Sigmoid colon (tissue), 3 donors: ENCODE measurements at regions not wholly inside any gene's neighbourhood (a gene's known extent, or its start where the extent isn't known, plus 50 kb on each side); places are given as distances from the start of the nearest gene placed in this dataset.

ENCODE experiments used
- POLR2A ChIP-seq, 2 donors: fragments of 450-650 bp; IDR thresholded peaks; one replicate each; pipeline ENCODE4 v1.6.1; 2016; ENCODE audit warnings: antibody characterized with exemption in 2 of 2, mild to moderate bottlenecking in 2 of 2, moderate library complexity in 2 of 2
- TF ChIP-seq, protein P1 (sequence below), 4 experiments: fragments of 450-650 bp in 3 of 4; fragments of 200-600 bp in 1 of 4; IDR thresholded peaks; one replicate each; pipeline ENCODE4 v1.5.1; 2016 to 2019; ENCODE audit warnings: antibody characterized with exemption in 4 of 4, mild to moderate bottlenecking in 3 of 4, moderate library complexity in 2 of 4

DNA sequence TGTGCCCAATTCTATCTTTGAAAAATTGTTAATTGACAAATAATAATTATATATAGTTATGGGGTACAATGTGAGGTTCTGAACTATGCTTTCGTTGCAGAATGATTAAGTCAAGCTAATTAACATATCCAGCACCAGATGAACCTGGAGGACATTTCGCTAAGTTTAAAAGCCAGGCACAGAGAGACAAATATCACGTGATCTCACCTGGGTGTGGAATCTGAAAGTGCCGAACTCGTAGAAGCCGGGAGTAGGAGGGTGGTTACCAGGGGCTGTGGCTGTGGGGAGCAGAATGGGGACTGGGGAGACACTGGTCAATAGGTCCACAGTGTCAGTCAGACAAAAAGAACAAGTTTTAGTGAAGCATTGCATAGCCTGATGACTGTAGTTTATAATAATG lies 332.9 kb upstream of the SHH start:
- TF ChIP-seq, protein P1, sequence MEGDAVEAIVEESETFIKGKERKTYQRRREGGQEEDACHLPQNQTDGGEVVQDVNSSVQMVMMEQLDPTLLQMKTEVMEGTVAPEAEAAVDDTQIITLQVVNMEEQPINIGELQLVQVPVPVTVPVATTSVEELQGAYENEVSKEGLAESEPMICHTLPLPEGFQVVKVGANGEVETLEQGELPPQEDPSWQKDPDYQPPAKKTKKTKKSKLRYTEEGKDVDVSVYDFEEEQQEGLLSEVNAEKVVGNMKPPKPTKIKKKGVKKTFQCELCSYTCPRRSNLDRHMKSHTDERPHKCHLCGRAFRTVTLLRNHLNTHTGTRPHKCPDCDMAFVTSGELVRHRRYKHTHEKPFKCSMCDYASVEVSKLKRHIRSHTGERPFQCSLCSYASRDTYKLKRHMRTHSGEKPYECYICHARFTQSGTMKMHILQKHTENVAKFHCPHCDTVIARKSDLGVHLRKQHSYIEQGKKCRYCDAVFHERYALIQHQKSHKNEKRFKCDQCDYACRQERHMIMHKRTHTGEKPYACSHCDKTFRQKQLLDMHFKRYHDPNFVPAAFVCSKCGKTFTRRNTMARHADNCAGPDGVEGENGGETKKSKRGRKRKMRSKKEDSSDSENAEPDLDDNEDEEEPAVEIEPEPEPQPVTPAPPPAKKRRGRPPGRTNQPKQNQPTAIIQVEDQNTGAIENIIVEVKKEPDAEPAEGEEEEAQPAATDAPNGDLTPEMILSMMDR (IDR thresholded peaks at IDR 0.05), result no peak
- no peak for TF ChIP-seq POLR2A (IDR thresholded peaks at IDR 0.05)
